ENCODE measurements at regions not wholly inside any gene's neighbourhood (a gene's known extent, or its start where the extent isn't known, plus 50 kb on each side); places are given as distances from the start of the nearest gene placed in this dataset.

DNA sequence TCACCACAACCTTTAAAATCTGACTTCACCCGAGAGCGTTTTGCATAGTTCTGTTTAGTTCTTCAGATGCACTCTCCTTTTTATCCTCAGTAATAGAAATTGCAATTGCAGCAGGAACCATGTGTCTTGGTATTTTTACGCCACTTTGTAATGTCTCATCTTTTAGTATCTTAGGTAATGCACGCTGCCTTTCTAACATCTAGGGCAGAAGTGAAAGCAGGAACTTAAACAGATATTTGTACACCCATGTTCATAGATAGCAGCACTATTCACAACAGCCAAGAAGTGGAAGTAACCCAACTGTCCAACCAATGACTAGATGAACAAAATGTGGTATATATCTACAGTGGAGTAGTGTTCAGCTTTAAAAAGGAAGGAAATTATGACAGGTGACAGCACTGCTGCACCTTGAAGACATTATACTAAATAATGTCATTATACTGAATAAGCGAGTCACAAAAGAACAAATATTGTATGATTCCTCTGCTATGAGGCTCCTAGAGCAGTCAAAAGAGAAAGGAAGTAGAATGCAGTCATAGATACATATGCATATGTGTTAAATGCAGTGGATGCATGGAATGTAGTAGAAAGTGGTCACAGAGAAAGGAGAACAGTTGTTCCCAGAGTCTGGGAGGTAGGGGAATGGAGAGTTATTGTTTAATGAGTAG is 105.9 kb upstream of the GJB6 start:
- no peak for TF ChIP-seq E2F5 (CRISPR knock-in tag; IDR thresholded peaks at IDR 0.05)
- TF ChIP-seq CTCF (IDR thresholded peaks at IDR 0.05 in 2 of 3, conservative IDR thresholded peaks at IDR 0.05 in 1 of 3; ENCODE audit: insufficient read depth in 2 of 3, low read depth in 1 of 3, low read length in 3 of 3) = no peak
- no peak for TF ChIP-seq ZNF121 (CRISPR knock-in tag; conservative IDR thresholded peaks at IDR 0.05)
- no peak for TF ChIP-seq ADNP (tag; IDR thresholded peaks at IDR 0.05)
- no peak for TF ChIP-seq POLR2A (conservative IDR thresholded peaks at IDR 0.05)
- no peak for TF ChIP-seq POU5F1 (IDR thresholded peaks at IDR 0.05; ENCODE audit: borderline replicate concordance, low read depth, low read length, partially characterized antibody)
- TF ChIP-seq ZBTB17 (CRISPR knock-in tag; IDR thresholded peaks at IDR 0.05) = no peak
